ENCODE measurements at regions not wholly inside any gene's neighbourhood (a gene's known extent, or its start where the extent isn't known, plus 50 kb on each side); places are given as distances from the start of the nearest gene placed in this dataset.

- TF ChIP-seq POLR2AphosphoS5 (IDR thresholded peaks at IDR 0.05) (no peak), POLR2A (IDR thresholded peaks at IDR 0.05) (no peak), EP300 (IDR thresholded peaks at IDR 0.05) (no peak)
- TF ChIP-seq, protein P1, sequence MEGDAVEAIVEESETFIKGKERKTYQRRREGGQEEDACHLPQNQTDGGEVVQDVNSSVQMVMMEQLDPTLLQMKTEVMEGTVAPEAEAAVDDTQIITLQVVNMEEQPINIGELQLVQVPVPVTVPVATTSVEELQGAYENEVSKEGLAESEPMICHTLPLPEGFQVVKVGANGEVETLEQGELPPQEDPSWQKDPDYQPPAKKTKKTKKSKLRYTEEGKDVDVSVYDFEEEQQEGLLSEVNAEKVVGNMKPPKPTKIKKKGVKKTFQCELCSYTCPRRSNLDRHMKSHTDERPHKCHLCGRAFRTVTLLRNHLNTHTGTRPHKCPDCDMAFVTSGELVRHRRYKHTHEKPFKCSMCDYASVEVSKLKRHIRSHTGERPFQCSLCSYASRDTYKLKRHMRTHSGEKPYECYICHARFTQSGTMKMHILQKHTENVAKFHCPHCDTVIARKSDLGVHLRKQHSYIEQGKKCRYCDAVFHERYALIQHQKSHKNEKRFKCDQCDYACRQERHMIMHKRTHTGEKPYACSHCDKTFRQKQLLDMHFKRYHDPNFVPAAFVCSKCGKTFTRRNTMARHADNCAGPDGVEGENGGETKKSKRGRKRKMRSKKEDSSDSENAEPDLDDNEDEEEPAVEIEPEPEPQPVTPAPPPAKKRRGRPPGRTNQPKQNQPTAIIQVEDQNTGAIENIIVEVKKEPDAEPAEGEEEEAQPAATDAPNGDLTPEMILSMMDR (IDR thresholded peaks at IDR 0.05) = no peak
These were observed 285.4 kb downstream of the ZEB2 start for GRCh38 chr2:144234542-144234871.

All from upper lobe of left lung (tissue), 4 donors.